ENCODE measurements at regions not wholly inside any gene's neighbourhood (a gene's known extent, or its start where the extent isn't known, plus 50 kb on each side); places are given as distances from the start of the nearest gene placed in this dataset.

GRCh38 chr12:59268295-59268809, 327.5 kb upstream of the SLC16A7 start:
- TF ChIP-seq POLR2A (IDR thresholded peaks at IDR 0.05) (no peak), CTCF (IDR thresholded peaks at IDR 0.05) (no peak), EP300 (IDR thresholded peaks at IDR 0.05) (no peak)

Data from ovary (tissue), 3 donors.